GM19035 (cell line): ENCODE measurements at regions not wholly inside any gene's neighbourhood (a gene's known extent, or its start where the extent isn't known, plus 50 kb on each side); places are given as distances from the start of the nearest gene placed in this dataset.

Source experiments
- ATAC-seq: cut with Tn5 transposase; IDR thresholded peaks from one replicate; pipeline ENCODE4 v1.9.1; 2021; ENCODE audit not compliant: unreplicated experiment

DNA sequence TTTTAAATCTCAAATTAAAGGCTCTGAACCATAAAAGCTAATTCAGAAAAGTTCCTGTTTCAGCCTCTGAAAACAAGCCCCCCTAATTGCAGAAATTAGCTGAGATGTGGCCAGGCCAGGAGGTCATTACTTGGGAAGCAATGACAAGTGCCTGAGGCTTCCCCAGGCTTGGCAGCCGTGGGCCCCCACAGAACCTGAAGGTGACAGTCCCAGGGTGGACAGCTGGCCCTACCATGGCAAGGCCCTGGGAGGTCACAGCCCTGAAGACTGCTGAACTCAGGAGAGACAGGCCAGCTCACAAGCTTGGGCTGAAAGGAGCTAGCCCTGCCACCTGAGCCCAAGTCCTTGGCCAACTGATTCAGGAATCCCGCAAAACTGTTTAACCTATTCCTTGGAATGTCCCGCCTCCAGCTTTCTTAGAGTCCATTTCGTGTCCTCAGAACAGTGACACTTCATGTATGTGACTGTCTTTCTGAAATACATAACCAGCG lies 54.3 kb upstream of the PKDCC start:
- ATAC-seq = no peak

GRCh38 chr2:41994233-41994637 lies 53.6 kb upstream of the PKDCC start:
- ATAC-seq = no peak

GRCh38 chr2:41994661-41995060 lies 53.2 kb upstream of the PKDCC start:
- no peak for ATAC-seq

- no peak for ATAC-seq
These were observed 50.3 kb upstream of the PKDCC start for GRCh38 chr2:41997561-41997960.
